SK-N-SH (cell line): ENCODE measurements at regions not wholly inside any gene's neighbourhood (a gene's known extent, or its start where the extent isn't known, plus 50 kb on each side); places are given as distances from the start of the nearest gene placed in this dataset.

Experiments
- CTCF ChIA-PET: fragments of 300-600, 350-600 bp; formaldehyde crosslinking; extraction: SDS; loops from one replicate; lab custom pipeline; 2021; lab: Yijun Ruan, JAX
- POLR2A ChIA-PET: fragments of 350-600 bp; sonication (Branson Sonifier 250); formaldehyde crosslinking; extraction: SDS; loops from one replicate; lab custom pipeline; 2020; ENCODE audit warnings: antibody characterized with exemption, inconsistent platforms; lab: Yijun Ruan, JAX
- DNase-seq: peaks from one replicate; pipeline ENCODE4 v3.0.0; 2012
- H2AFZ ChIP-seq: fragments of 200-600 bp; sonication (generic); 2 replicates; pipeline ENCODE4 v1.8.1; 2016; ENCODE audit warnings: antibody characterized with exemption, mild to moderate bottlenecking, low read depth
- H3F3A ChIP-seq: fragments of 200-600 bp; sonication (generic); replicated peaks from 2 replicates; pipeline ENCODE3; 2016; ENCODE audit warnings: antibody characterized with exemption, mild to moderate bottlenecking; ENCODE audit not compliant: insufficient read depth
- H3K27ac ChIP-seq, 2 experiments: fragments of 200-500 bp in 1 of 2; fragments of 200-600 bp in 1 of 2; sonication (Bioruptor generic) in 1 of 2; sonication (generic), shearing (Covaris generic) in 1 of 2; 2 replicates each; pipeline versions ENCODE4 v1.5.1 to v1.6.1; 2014 to 2016; ENCODE audit warnings: low read depth in 2 of 2, inconsistent platforms in 1 of 2, low read length in 1 of 2, mild to moderate bottlenecking in 1 of 2, mixed read lengths in 1 of 2
- H3K27me3 ChIP-seq: fragments of 200-600 bp; sonication (generic), shearing (Covaris generic); 2 replicates; pipeline ENCODE4 v1.6.1; 2016; ENCODE audit warnings: mixed run types; ENCODE audit not compliant: insufficient read depth
- H3K36me3 ChIP-seq, 2 experiments: fragments of 200-500 bp in 1 of 2; fragments of 200-600 bp in 1 of 2; sonication (Bioruptor generic) in 1 of 2; sonication (generic) in 1 of 2; replicated peaks in 1 of 2; 2 replicates each; pipeline versions ENCODE3 to v1.5.1; 2014 to 2016; ENCODE audit warnings: low read length in 1 of 2, mild to moderate bottlenecking in 1 of 2; ENCODE audit not compliant: insufficient read depth in 2 of 2, control insufficient read depth in 1 of 2
- H3K4me1 ChIP-seq, 2 experiments: fragments of 200-500 bp in 1 of 2; fragments of 200-600 bp in 1 of 2; sonication (Bioruptor generic) in 1 of 2; sonication (generic), shearing (Covaris generic) in 1 of 2; 2 replicates each; pipeline versions ENCODE4 v1.5.1 to v1.6.1; 2014 to 2016; ENCODE audit warnings: low read depth in 1 of 2, low read length in 1 of 2, mixed run types in 1 of 2; ENCODE audit not compliant: insufficient read depth in 2 of 2, control insufficient read depth in 1 of 2
- H3K4me2 ChIP-seq: fragments of 200-600 bp; sonication (generic), shearing (Covaris generic); 2 replicates; pipeline ENCODE4 v1.6.1; 2017; ENCODE audit warnings: mixed run types
- H3K4me3 ChIP-seq, 2 experiments: fragments of 200-500 bp in 1 of 2; fragments of 200-600 bp in 1 of 2; sonication (Bioruptor generic) in 1 of 2; sonication (generic), shearing (Covaris generic) in 1 of 2; 2 replicates each; pipeline versions ENCODE4 v1.5.1 to v1.8.1; 2014 to 2016; ENCODE audit warnings: low read depth in 2 of 2, inconsistent platforms in 1 of 2, low read length in 1 of 2, mild to moderate bottlenecking in 1 of 2, mixed read lengths in 1 of 2, moderate library complexity in 1 of 2
- H3K79me2 ChIP-seq: fragments of 200-600 bp; sonication (generic); 2 replicates; pipeline ENCODE4 v1.8.1; 2017; ENCODE audit warnings: mild to moderate bottlenecking; ENCODE audit not compliant: insufficient read depth
- H3K9ac ChIP-seq: fragments of 200-600 bp; sonication (generic); 2 replicates; pipeline ENCODE4 v1.6.1; 2017; ENCODE audit warnings: mixed run types
- H3K9me2 ChIP-seq: fragments of 200-600 bp; sonication (generic); 2 replicates; pipeline ENCODE4 v1.6.1; 2017; ENCODE audit warnings: mixed run types
- H3K9me3 ChIP-seq: fragments of 200-600 bp; sonication (generic); 2 replicates; pipeline ENCODE4 v1.6.1; 2017; ENCODE audit warnings: mixed run types, mild to moderate bottlenecking, moderate library complexity
- H4K20me1 ChIP-seq: fragments of 200-600 bp; sonication (generic); 2 replicates; pipeline ENCODE4 v1.6.1; 2017; ENCODE audit warnings: mild to moderate bottlenecking, mixed run types; ENCODE audit not compliant: insufficient read depth
- CHD2 ChIP-seq: fragments of 150-350 bp; IDR thresholded peaks from 2 replicates; pipeline ENCODE4 v1.6.1; 2018; ENCODE audit warnings: low read length; ENCODE audit not compliant: partially characterized antibody
- ELF1 ChIP-seq: IDR thresholded peaks from 2 replicates; pipeline ENCODE4 v1.4.0; 2012
- FOSL2 ChIP-seq: IDR thresholded peaks from 2 replicates; pipeline ENCODE4 v1.4.0; 2012; ENCODE audit warnings: low read depth, mild to moderate bottlenecking, moderate library complexity, borderline replicate concordance
- FOXJ3 ChIP-seq: sonication (generic); formaldehyde crosslinking; IDR thresholded peaks from 2 replicates; pipeline ENCODE4 v1.5.1; 2020; ENCODE audit warnings: mild to moderate bottlenecking, missing genetic modification reagents
- FOXM1 ChIP-seq: IDR thresholded peaks from 2 replicates; pipeline ENCODE4 v1.4.0; 2012; ENCODE audit warnings: low read depth, mild to moderate bottlenecking
- GABPA ChIP-seq: IDR thresholded peaks from 2 replicates; pipeline ENCODE4 v1.4.0; 2012; ENCODE audit warnings: low read depth, mild to moderate bottlenecking
- GATA2 ChIP-seq: sonication (generic); formaldehyde crosslinking; IDR thresholded peaks from 2 replicates; pipeline ENCODE4 v1.5.0; 2020; ENCODE audit warnings: mild to moderate bottlenecking, missing genetic modification reagents
- IRF3 ChIP-seq: fragments of 150-350 bp; IDR thresholded peaks from 2 replicates; pipeline ENCODE4 v1.6.1; 2016; ENCODE audit warnings: mild to moderate bottlenecking, low read depth, low read length
- JUND ChIP-seq: IDR thresholded peaks from 2 replicates; pipeline ENCODE4 v1.4.0; 2012
- NRF1 ChIP-seq: IDR thresholded peaks from 2 replicates; pipeline ENCODE4 v1.6.1; 2012; ENCODE audit warnings: low read depth, mild to moderate bottlenecking, low read length
- RFX5 ChIP-seq: IDR thresholded peaks from 2 replicates; pipeline ENCODE4 v1.6.1; 2012; ENCODE audit warnings: mild to moderate bottlenecking, improper control_type of control experiment, low read length
- RXRA ChIP-seq: IDR thresholded peaks from 2 replicates; pipeline ENCODE4 v1.4.0; 2012; ENCODE audit warnings: low read depth, mild to moderate bottlenecking, borderline replicate concordance
- SMC3 ChIP-seq: IDR thresholded peaks from 2 replicates; pipeline ENCODE4 v1.6.1; 2012; ENCODE audit warnings: low read depth, low read length, improper control_type of control experiment
- TAF1 ChIP-seq: IDR thresholded peaks from 2 replicates; pipeline ENCODE4 v1.6.1; 2012; ENCODE audit warnings: low read depth, mild to moderate bottlenecking, low read length, moderate library complexity, borderline replicate concordance
- TCF12 ChIP-seq: IDR thresholded peaks from 2 replicates; pipeline ENCODE4 v1.4.0; 2012
- TEAD4 ChIP-seq: IDR thresholded peaks from 2 replicates; pipeline ENCODE4 v1.4.0; 2012; ENCODE audit warnings: mild to moderate bottlenecking, borderline replicate concordance; ENCODE audit not compliant: insufficient read depth
- YY1 ChIP-seq: IDR thresholded peaks from 2 replicates; pipeline ENCODE4 v1.4.0; 2012; ENCODE audit warnings: low read depth, mild to moderate bottlenecking
- WGBS: methylation state at CpG from one replicate; pipeline ENCODE4 v1.1.6; 2017; ENCODE audit warnings: low lambda C conversion rate; 5-methylcytosine and 5-hydroxymethylcytosine counted together
- TF ChIP-seq, protein P1 (sequence below): IDR thresholded peaks from 2 replicates; pipeline ENCODE4; 2012

DNA sequence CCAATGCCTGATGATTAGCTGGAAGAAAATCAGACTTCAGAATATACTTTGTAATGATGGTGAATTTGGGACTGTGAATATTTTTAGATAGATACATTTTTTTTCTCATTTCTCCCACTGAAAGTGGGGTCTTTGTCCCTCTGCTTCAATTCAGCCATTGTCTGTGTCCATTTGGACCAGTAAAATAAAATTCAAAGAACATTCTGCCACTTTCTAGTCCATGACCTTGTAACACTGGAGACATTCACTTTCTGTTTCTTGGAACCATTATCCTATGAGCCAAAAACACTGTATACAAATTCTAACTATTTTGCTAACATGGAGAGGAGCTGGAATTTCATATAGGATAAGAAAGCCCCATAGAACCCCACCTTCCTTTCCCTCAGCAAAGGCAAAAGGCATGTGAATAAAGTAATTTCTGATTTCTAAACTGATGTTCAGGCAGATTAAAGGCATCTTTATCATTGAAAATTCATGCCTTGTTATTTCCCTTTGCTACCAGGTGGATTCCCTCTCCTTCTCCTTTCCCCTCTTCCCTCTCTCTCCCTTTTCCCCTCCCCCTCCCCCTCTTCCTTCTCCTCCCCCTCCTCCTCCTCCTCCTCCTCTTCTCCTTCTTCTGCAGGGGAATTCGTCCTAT lies 2010.4 kb upstream of the LRRTM1 start:
- POLR2A ChIA-PET, result no interaction called here
- WGBS, result 0% methylated on average over 1 of the region's 1 CpG
- no peak overlapping the region for H3K4me3 ChIP-seq
- no peaks in the 10 kb centered on the region for H3K27me3 ChIP-seq
- no peaks in the 10 kb centered on the region for H3K9me3 ChIP-seq
- no peak overlapping the region for H3K9ac ChIP-seq
- DNase-seq, result no peak
- H2AFZ ChIP-seq, result no peak overlapping the region
- no peaks in the 10 kb centered on the region for H3F3A ChIP-seq
- H3K4me2 ChIP-seq, result no peak overlapping the region
- no peak for TF ChIP-seq JUND
- TF ChIP-seq ELF1, result no peak
- TF ChIP-seq, all 33 proteins: peak for 0
- Histone ChIP-seq H3K36me3 (no peaks in the 10 kb centered on the region), H3K9me2 (no peaks in the 10 kb centered on the region), H3K27ac (no peak overlapping the region), H4K20me1 (no peaks in the 10 kb centered on the region), H3K4me1 (no peaks in the 10 kb centered on the region), H3K79me2 (no peaks in the 10 kb centered on the region)
- CTCF ChIA-PET, result interaction anchor here (0.9 kb wide), 1 partner anchor 8 kb away, joined by 3 read pairs; no protein-coding TSS in a partner anchor

DNA sequence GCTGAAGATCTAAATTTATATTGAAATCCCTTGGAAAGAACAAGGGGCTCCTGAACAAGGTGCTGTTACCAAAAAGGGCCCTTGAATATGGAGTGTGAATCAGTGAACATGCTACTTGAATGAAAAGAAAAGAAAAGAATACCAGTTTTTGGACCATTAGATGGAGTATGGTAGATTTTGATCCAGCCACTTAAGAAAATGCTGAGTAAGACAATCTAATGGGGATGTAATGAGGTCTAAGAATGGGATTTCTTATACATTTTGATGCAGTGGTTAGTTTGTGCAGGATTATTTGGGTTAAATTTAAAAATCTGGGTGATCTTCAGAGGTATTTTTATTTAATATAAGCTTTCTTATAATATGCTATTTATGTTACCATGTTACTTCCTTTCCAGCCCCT lies 2003.0 kb upstream of the LRRTM1 start:
- Histone ChIP-seq H3K4me2 (no peak overlapping the region), H3K36me3 (no peaks in the 10 kb centered on the region), H3K9me3 (no peaks in the 10 kb centered on the region), H3F3A (no peaks in the 10 kb centered on the region), H3K9ac (no peak overlapping the region), H3K9me2 (no peaks in the 10 kb centered on the region), H4K20me1 (no peaks in the 10 kb centered on the region), H2AFZ (no peak overlapping the region), H3K4me1 (no peaks in the 10 kb centered on the region), H3K4me3 (no peak overlapping the region), H3K27ac (no peak overlapping the region), H3K27me3 (no peaks in the 10 kb centered on the region), H3K79me2 (no peaks in the 10 kb centered on the region)
- TF ChIP-seq SMC3, result no peak
- no peak for TF ChIP-seq TAF1
- TF ChIP-seq, protein P1, sequence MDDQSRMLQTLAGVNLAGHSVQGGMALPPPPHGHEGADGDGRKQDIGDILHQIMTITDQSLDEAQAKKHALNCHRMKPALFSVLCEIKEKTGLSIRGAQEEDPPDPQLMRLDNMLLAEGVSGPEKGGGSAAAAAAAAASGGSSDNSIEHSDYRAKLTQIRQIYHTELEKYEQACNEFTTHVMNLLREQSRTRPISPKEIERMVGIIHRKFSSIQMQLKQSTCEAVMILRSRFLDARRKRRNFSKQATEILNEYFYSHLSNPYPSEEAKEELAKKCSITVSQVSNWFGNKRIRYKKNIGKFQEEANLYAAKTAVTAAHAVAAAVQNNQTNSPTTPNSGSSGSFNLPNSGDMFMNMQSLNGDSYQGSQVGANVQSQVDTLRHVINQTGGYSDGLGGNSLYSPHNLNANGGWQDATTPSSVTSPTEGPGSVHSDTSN, result no peak
- TF ChIP-seq FOSL2, result no peak
- TF ChIP-seq FOXM1, result no peak
- no peak for TF ChIP-seq YY1
- no peak for TF ChIP-seq GATA2 (CRISPR knock-in tag)
- TF ChIP-seq RFX5, result no peak
- TF ChIP-seq NRF1, result no peak
- TF ChIP-seq TCF12, result no peak
- TF ChIP-seq CHD2, result no peak
- TF ChIP-seq IRF3, result no peak
- no peak for TF ChIP-seq TEAD4
- TF ChIP-seq GABPA, result no peak
- TF ChIP-seq FOXJ3, result no peak
- no peak for TF ChIP-seq RXRA
- ChIA-PET POLR2A (no interaction called here), CTCF (interaction anchor here (0.7 kb wide), 1 partner anchor 26 kb away, joined by 3 read pairs; no protein-coding TSS in a partner anchor)
- DNase-seq, result no peak
